ENCODE measurements at regions not wholly inside any gene's neighbourhood (a gene's known extent, or its start where the extent isn't known, plus 50 kb on each side); places are given as distances from the start of the nearest gene placed in this dataset.

- no peak overlapping the region for H3K9ac ChIP-seq (ENCODE audit: low read length)
- H3K4me3 ChIP-seq (ENCODE audit: control extremely low read depth in 1 of 5, extremely low read depth in 1 of 5, insufficient read depth in 1 of 5, low read depth in 2 of 5, low read length in 4 of 5): no peak overlapping the region
- no peak for ATAC-seq (ENCODE audit: low read depth)
- H3K27me3 ChIP-seq (replicated peaks in 1 of 4; ENCODE audit: control extremely low read depth in 1 of 4, control insufficient read depth in 3 of 4, insufficient read depth in 4 of 4, low read length in 3 of 4): no peaks in the 10 kb centered on the region
- no peak for DNase-seq
- no peak overlapping the region for H3K4me2 ChIP-seq (replicated peaks; ENCODE audit: low read depth, low read length, poor library complexity, severe bottlenecking)
- intact Hi-C loops (cut with micrococcal nuclease): no loop called here
- no peaks in the 10 kb centered on the region for H3K36me3 ChIP-seq (replicated peaks in 1 of 2; ENCODE audit: control extremely low read depth in 1 of 2, control insufficient read depth in 1 of 2, extremely low read depth in 1 of 2, insufficient read depth in 2 of 2, low read length in 1 of 2)
- WGBS (ENCODE audit: insufficient coverage): no CpG with 5 or more reads among the region's 3 CpGs
- no peaks in the 10 kb centered on the region for H3K4me1 Mint-ChIP-seq
- no peak overlapping the region for H3K27ac ChIP-seq (ENCODE audit: low read length in 2 of 2)
- no peak overlapping the region for H3K4me3 Mint-ChIP-seq
- no peaks in the 10 kb centered on the region for H3K79me2 ChIP-seq (ENCODE audit: control insufficient read depth, insufficient read depth, low read length)
- H2AFZ ChIP-seq (ENCODE audit: insufficient read depth, low read depth, low read length, poor library complexity, severe bottlenecking): no peak overlapping the region
- no peaks in the 10 kb centered on the region for H4K20me1 ChIP-seq (ENCODE audit: control insufficient read depth, insufficient read depth, low read length, poor library complexity, severe bottlenecking)
- no peaks in the 10 kb centered on the region for H3K9me3 ChIP-seq (ENCODE audit: control extremely low read depth in 1 of 3, control insufficient read depth in 2 of 3, insufficient read depth in 1 of 3, low read length in 2 of 3)
- H3K4me1 ChIP-seq (ENCODE audit: control insufficient read depth in 2 of 2, insufficient read depth in 2 of 2, low read length in 2 of 2): no peaks in the 10 kb centered on the region
- ChIA-PET POLR2A (no interaction called here), CTCF (no interaction called here)
- no peaks in the 10 kb centered on the region for H3K27me3 Mint-ChIP-seq
- no peaks in the 10 kb centered on the region for H3K9me3 Mint-ChIP-seq (ENCODE audit: insufficient read depth)
- H3K27ac Mint-ChIP-seq: no peak overlapping the region
- TF ChIP-seq EZH2 (IDR thresholded peaks at IDR 0.05; ENCODE audit: borderline replicate concordance, insufficient read depth, low read depth, low read length, poor library complexity, severe bottlenecking): no peak
- TF ChIP-seq, protein P1, sequence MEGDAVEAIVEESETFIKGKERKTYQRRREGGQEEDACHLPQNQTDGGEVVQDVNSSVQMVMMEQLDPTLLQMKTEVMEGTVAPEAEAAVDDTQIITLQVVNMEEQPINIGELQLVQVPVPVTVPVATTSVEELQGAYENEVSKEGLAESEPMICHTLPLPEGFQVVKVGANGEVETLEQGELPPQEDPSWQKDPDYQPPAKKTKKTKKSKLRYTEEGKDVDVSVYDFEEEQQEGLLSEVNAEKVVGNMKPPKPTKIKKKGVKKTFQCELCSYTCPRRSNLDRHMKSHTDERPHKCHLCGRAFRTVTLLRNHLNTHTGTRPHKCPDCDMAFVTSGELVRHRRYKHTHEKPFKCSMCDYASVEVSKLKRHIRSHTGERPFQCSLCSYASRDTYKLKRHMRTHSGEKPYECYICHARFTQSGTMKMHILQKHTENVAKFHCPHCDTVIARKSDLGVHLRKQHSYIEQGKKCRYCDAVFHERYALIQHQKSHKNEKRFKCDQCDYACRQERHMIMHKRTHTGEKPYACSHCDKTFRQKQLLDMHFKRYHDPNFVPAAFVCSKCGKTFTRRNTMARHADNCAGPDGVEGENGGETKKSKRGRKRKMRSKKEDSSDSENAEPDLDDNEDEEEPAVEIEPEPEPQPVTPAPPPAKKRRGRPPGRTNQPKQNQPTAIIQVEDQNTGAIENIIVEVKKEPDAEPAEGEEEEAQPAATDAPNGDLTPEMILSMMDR (IDR thresholded peaks at IDR 0.05): no peak
Observed at GRCh38 chr5:121783700-121784099, 68.0 kb upstream of the FTMT start.

DNA sequence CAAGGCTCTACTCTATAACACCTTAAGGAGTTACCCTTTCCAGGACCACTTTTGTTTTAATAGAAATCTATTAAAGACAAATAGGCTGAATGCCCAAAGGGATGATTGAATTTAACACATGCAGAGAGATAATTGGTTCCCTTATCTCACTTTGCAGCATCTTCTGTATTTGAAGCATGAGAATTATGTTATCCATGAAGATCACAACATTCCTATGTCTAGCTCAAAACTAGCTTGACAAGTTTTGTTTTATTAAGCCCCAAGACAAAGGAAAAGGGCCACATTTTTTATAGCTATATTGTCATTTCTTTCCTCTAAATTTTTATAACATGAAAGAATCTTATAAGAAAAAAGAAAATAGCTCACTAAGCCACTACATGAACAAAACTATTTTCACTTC lies 57.9 kb upstream of the FTMT start:
- ATAC-seq (ENCODE audit: low read depth): no peak

More for the DNA sequence above, 57.9 kb upstream of the FTMT start:
- Histone ChIP-seq H3K27ac (ENCODE audit: low read length in 2 of 2) (no peak overlapping the region), H3K36me3 (replicated peaks in 1 of 2; ENCODE audit: control extremely low read depth in 1 of 2, control insufficient read depth in 1 of 2, extremely low read depth in 1 of 2, insufficient read depth in 2 of 2, low read length in 1 of 2) (no peaks in the 10 kb centered on the region), H3K4me3 (ENCODE audit: control extremely low read depth in 1 of 5, extremely low read depth in 1 of 5, insufficient read depth in 1 of 5, low read depth in 2 of 5, low read length in 4 of 5) (no peak overlapping the region), H4K20me1 (ENCODE audit: control insufficient read depth, insufficient read depth, low read length, poor library complexity, severe bottlenecking) (no peaks in the 10 kb centered on the region), H3K9me3 (ENCODE audit: control extremely low read depth in 1 of 3, control insufficient read depth in 2 of 3, insufficient read depth in 1 of 3, low read length in 2 of 3) (no peaks in the 10 kb centered on the region), H2AFZ (ENCODE audit: insufficient read depth, low read depth, low read length, poor library complexity, severe bottlenecking) (no peak overlapping the region), H3K27me3 (replicated peaks in 1 of 4; ENCODE audit: control extremely low read depth in 1 of 4, control insufficient read depth in 3 of 4, insufficient read depth in 4 of 4, low read length in 3 of 4) (no peaks in the 10 kb centered on the region), H3K79me2 (ENCODE audit: control insufficient read depth, insufficient read depth, low read length) (no peaks in the 10 kb centered on the region), H3K4me1 (ENCODE audit: control insufficient read depth in 2 of 2, insufficient read depth in 2 of 2, low read length in 2 of 2) (no peaks in the 10 kb centered on the region), H3K4me2 (replicated peaks; ENCODE audit: low read depth, low read length, poor library complexity, severe bottlenecking) (no peak overlapping the region), H3K9ac (ENCODE audit: low read length) (no peak overlapping the region)
- no peak overlapping the region for H3K27ac Mint-ChIP-seq
- no peak overlapping the region for H3K4me3 Mint-ChIP-seq
- no peaks in the 10 kb centered on the region for H3K4me1 Mint-ChIP-seq
- H3K9me3 Mint-ChIP-seq (ENCODE audit: insufficient read depth): peaks cover 3% of the 10 kb centered on the region
- ChIA-PET POLR2A (no interaction called here), CTCF (no interaction called here)
- no peaks in the 10 kb centered on the region for H3K27me3 Mint-ChIP-seq
- no peak for DNase-seq
- intact Hi-C loops (cut with micrococcal nuclease): loop anchor here (1.0 kb wide), 1 partner anchor 9 kb away; no protein-coding TSS in a partner anchor
- no peak for TF ChIP-seq EZH2 (IDR thresholded peaks at IDR 0.05; ENCODE audit: borderline replicate concordance, insufficient read depth, low read depth, low read length, poor library complexity, severe bottlenecking)
- TF ChIP-seq, protein P1 (IDR thresholded peaks at IDR 0.05): no peak

All from B cell (primary cell).